ENCODE measurements at regions not wholly inside any gene's neighbourhood (a gene's known extent, or its start where the extent isn't known, plus 50 kb on each side); places are given as distances from the start of the nearest gene placed in this dataset.

GRCh38 chrX:7444967-7445366 is 297.0 kb upstream of the PUDP start:
- Histone ChIP-seq H3K4me3 (no peak overlapping the region), H3K36me3 (no peaks in the 10 kb centered on the region), H3K27ac (no peak overlapping the region), H3K9me3 (no peaks in the 10 kb centered on the region), H3K4me1 (no peaks in the 10 kb centered on the region), H3K27me3 (no peaks in the 10 kb centered on the region)
- WGBS, 2 donors: 67 to 77% methylated on average over 2 of the region's 2 CpGs
- no peak for DNase-seq (ENCODE audit: low spot score in 2 of 2)
- TF ChIP-seq CTCF (IDR thresholded peaks at IDR 0.05): no peak
- TF ChIP-seq POLR2A (IDR thresholded peaks at IDR 0.05): no peak
- no peak for TF ChIP-seq EP300 (IDR thresholded peaks at IDR 0.05)

- WGBS, 2 donors: 92 to 94% methylated on average over 4 to 6 of the region's 6 CpGs
- Histone ChIP-seq H3K9me3 (no peaks in the 10 kb centered on the region), H3K36me3 (no peaks in the 10 kb centered on the region), H3K4me3 (no peak overlapping the region), H3K27ac (no peak overlapping the region), H3K27me3 (no peaks in the 10 kb centered on the region), H3K4me1 (no peaks in the 10 kb centered on the region)
- TF ChIP-seq EP300 (IDR thresholded peaks at IDR 0.05) (no peak), CTCF (IDR thresholded peaks at IDR 0.05) (no peak), POLR2A (IDR thresholded peaks at IDR 0.05) (no peak)
- no peak for DNase-seq (ENCODE audit: low spot score in 2 of 2)
These were observed 293.6 kb upstream of the PUDP start for GRCh38 chrX:7441586-7441985.

GRCh38 chrX:7435822-7436221 is 287.9 kb upstream of the PUDP start:
- H3K9me3 ChIP-seq: no peaks in the 10 kb centered on the region
- H3K27ac ChIP-seq: no peak overlapping the region
- H3K36me3 ChIP-seq: no peaks in the 10 kb centered on the region
- TF ChIP-seq POLR2A (IDR thresholded peaks at IDR 0.05) (no peak), CTCF (IDR thresholded peaks at IDR 0.05) (no peak), EP300 (IDR thresholded peaks at IDR 0.05) (no peak)
- DNase-seq (ENCODE audit: low spot score in 2 of 2): no peak
- WGBS, 2 donors: 79 to 81% methylated on average over 2 of the region's 2 CpGs
- no peaks in the 10 kb centered on the region for H3K4me1 ChIP-seq
- H3K27me3 ChIP-seq: no peaks in the 10 kb centered on the region
- no peak overlapping the region for H3K4me3 ChIP-seq

GRCh38 chrX:7432901-7433300 is 284.9 kb upstream of the PUDP start:
- H3K27me3 ChIP-seq: no peaks in the 10 kb centered on the region
- no peak overlapping the region for H3K27ac ChIP-seq
- no peak for DNase-seq (ENCODE audit: low spot score in 2 of 2)
- TF ChIP-seq CTCF (IDR thresholded peaks at IDR 0.05): no peak
- no peaks in the 10 kb centered on the region for H3K9me3 ChIP-seq
- 79 to 90% methylated on average over 2 of the region's 2 CpGs for WGBS, 2 donors
- H3K36me3 ChIP-seq: no peaks in the 10 kb centered on the region
- no peak overlapping the region for H3K4me3 ChIP-seq
- no peaks in the 10 kb centered on the region for H3K4me1 ChIP-seq

- Histone ChIP-seq H3K36me3 (no peaks in the 10 kb centered on the region), H3K4me1 (no peaks in the 10 kb centered on the region), H3K27me3 (no peaks in the 10 kb centered on the region), H3K4me3 (no peak overlapping the region), H3K27ac (no peak overlapping the region), H3K9me3 (no peaks in the 10 kb centered on the region)
- whole genome bisulfite sequencing, 2 donors: 92 to 100% methylated on average over 1 of the region's 1 CpG
- no peak for TF ChIP-seq POLR2A (IDR thresholded peaks at IDR 0.05)
- no peak for TF ChIP-seq EP300 (IDR thresholded peaks at IDR 0.05)
- no peak for TF ChIP-seq CTCF (IDR thresholded peaks at IDR 0.05)
- no peak for DNase-seq (ENCODE audit: low spot score in 2 of 2)
These were observed 272.8 kb upstream of the PUDP start for GRCh38 chrX:7420717-7421116.
